Peyer's patch (tissue), 4 donors: ENCODE measurements at regions not wholly inside any gene's neighbourhood (a gene's known extent, or its start where the extent isn't known, plus 50 kb on each side); places are given as distances from the start of the nearest gene placed in this dataset.
"Not testable (repeated sequence)": the region's sequence is repeated elsewhere in the genome, so short reads cannot be mapped to it uniquely, and the experiment has no call there.

ENCODE experiments used
- CTCF ChIP-seq, 6 experiments: fragments of 450-650 bp in 4 of 6; fragments of 200-600 bp in 2 of 6; sonication (generic) in 1 of 6; IDR thresholded peaks; one replicate each; pipeline ENCODE4 v1.5.1; 2017 to 2019; ENCODE audit warnings: antibody characterized with exemption in 6 of 6, mild to moderate bottlenecking in 3 of 6, moderate library complexity in 1 of 6
- POLR2A ChIP-seq, 2 donors: fragments of 450-650 bp; IDR thresholded peaks; one replicate each; pipeline ENCODE4 v1.5.1; 2017; ENCODE audit warnings: antibody characterized with exemption in 2 of 2, mild to moderate bottlenecking in 2 of 2, moderate library complexity in 2 of 2

GRCh38 chr15:36052641-36053040 lies 506.7 kb upstream of the DPH6 start:
- TF ChIP-seq CTCF, POLR2A (IDR thresholded peaks at IDR 0.05): not testable (repeated sequence)
